Activated CD8-positive, alpha-beta memory T cell treated with anti-CD3 and anti-CD28 coated beads for 4 hours (primary cell): ENCODE measurements at regions not wholly inside any gene's neighbourhood (a gene's known extent, or its start where the extent isn't known, plus 50 kb on each side); places are given as distances from the start of the nearest gene placed in this dataset.
"Not testable (repeated sequence)": the region's sequence is repeated elsewhere in the genome, so short reads cannot be mapped to it uniquely, and the experiment has no call there.

Experiments used
- DNase-seq, 2 donors: peaks; one replicate each; pipeline ENCODE4 v3.0.0-alpha.2; 2020; ENCODE audit warnings: low read depth in 2 of 2

- no peak for DNase-seq
Measured at GRCh38 chr18:39454866-39455265, 1889.3 kb upstream of the CELF4 start.

- DNase-seq = no peak
Measured at GRCh38 chr18:39453882-39454281, 1888.3 kb upstream of the CELF4 start.

GRCh38 chr18:39453356-39453755, 1887.8 kb upstream of the CELF4 start:
- no peak for DNase-seq

- DNase-seq = no peak
Measured at GRCh38 chr18:39450958-39451357, 1885.4 kb upstream of the CELF4 start.

- no peak for DNase-seq
Measured at GRCh38 chr18:39449566-39449965, 1884.0 kb upstream of the CELF4 start.

- no peak for DNase-seq
Measured at GRCh38 chr18:39448942-39449341, 1883.3 kb upstream of the CELF4 start.

GRCh38 chr18:39444957-39445356, 1879.4 kb upstream of the CELF4 start:
- not testable (repeated sequence) for DNase-seq

- no peak for DNase-seq
Measured at GRCh38 chr18:39441648-39442047, 1876.0 kb upstream of the CELF4 start.

GRCh38 chr18:39435996-39436395, 1870.4 kb upstream of the CELF4 start:
- DNase-seq = no peak

GRCh38 chr18:39435209-39435608, 1869.6 kb upstream of the CELF4 start:
- DNase-seq = no peak

GRCh38 chr18:39434223-39434920, 1868.8 kb upstream of the CELF4 start:
- DNase-seq = no peak

- no peak for DNase-seq
Measured at GRCh38 chr18:39425172-39425850, 1859.7 kb upstream of the CELF4 start.

GRCh38 chr18:39424261-39424660, 1858.7 kb upstream of the CELF4 start:
- no peak for DNase-seq

- no peak for DNase-seq
Measured at GRCh38 chr18:39421276-39421675, 1855.7 kb upstream of the CELF4 start.

- DNase-seq = no peak
Measured at GRCh38 chr18:39419315-39419714, 1853.7 kb upstream of the CELF4 start.

GRCh38 chr18:39415471-39415870, 1849.9 kb upstream of the CELF4 start:
- DNase-seq = no peak

- DNase-seq = no peak
Measured at GRCh38 chr18:39414009-39414700, 1848.6 kb upstream of the CELF4 start.

- no peak for DNase-seq
Measured at GRCh38 chr18:39406941-39407340, 1841.3 kb upstream of the CELF4 start.

GRCh38 chr18:39403121-39403520, 1837.5 kb upstream of the CELF4 start:
- DNase-seq = no peak

GRCh38 chr18:39399662-39400061, 1834.1 kb upstream of the CELF4 start:
- no peak for DNase-seq

- DNase-seq = no peak
Measured at GRCh38 chr18:39396168-39396567, 1830.6 kb upstream of the CELF4 start.

- DNase-seq = no peak
Measured at GRCh38 chr18:39389800-39390379, 1824.3 kb upstream of the CELF4 start.

- DNase-seq = no peak
Measured at GRCh38 chr18:39380866-39381265, 1815.3 kb upstream of the CELF4 start.
